Gastrocnemius medialis (tissue), 4 donors: ENCODE measurements at regions not wholly inside any gene's neighbourhood (a gene's known extent, or its start where the extent isn't known, plus 50 kb on each side); places are given as distances from the start of the nearest gene placed in this dataset.

Source experiments
- POLR2A ChIP-seq, 2 donors: fragments of 450-650 bp; IDR thresholded peaks; one replicate each; pipeline ENCODE4 v1.6.1; 2017; ENCODE audit warnings: antibody characterized with exemption in 2 of 2, mild to moderate bottlenecking in 2 of 2, moderate library complexity in 2 of 2
- TF ChIP-seq, protein P1 (sequence below), 5 experiments: fragments of 450-650 bp in 3 of 5; fragments of 200-600 bp in 2 of 5; sonication (generic) in 2 of 5; IDR thresholded peaks in 4 of 5; conservative IDR thresholded peaks in 1 of 5; 1 replicate in 4 of 5; 2 replicates in 1 of 5; pipeline ENCODE4 v1.5.1; 2016 to 2019; ENCODE audit warnings: antibody characterized with exemption in 5 of 5, mild to moderate bottlenecking in 3 of 5, moderate library complexity in 3 of 5

- TF ChIP-seq, protein P1, sequence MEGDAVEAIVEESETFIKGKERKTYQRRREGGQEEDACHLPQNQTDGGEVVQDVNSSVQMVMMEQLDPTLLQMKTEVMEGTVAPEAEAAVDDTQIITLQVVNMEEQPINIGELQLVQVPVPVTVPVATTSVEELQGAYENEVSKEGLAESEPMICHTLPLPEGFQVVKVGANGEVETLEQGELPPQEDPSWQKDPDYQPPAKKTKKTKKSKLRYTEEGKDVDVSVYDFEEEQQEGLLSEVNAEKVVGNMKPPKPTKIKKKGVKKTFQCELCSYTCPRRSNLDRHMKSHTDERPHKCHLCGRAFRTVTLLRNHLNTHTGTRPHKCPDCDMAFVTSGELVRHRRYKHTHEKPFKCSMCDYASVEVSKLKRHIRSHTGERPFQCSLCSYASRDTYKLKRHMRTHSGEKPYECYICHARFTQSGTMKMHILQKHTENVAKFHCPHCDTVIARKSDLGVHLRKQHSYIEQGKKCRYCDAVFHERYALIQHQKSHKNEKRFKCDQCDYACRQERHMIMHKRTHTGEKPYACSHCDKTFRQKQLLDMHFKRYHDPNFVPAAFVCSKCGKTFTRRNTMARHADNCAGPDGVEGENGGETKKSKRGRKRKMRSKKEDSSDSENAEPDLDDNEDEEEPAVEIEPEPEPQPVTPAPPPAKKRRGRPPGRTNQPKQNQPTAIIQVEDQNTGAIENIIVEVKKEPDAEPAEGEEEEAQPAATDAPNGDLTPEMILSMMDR (IDR thresholded peaks at IDR 0.05 in 4 of 5, conservative IDR thresholded peaks at IDR 0.05 in 1 of 5) = no peak
- no peak for TF ChIP-seq POLR2A (IDR thresholded peaks at IDR 0.05)
These were observed 168.2 kb downstream of the TGFB2 start for GRCh38 chr1:218513328-218513727.
